Activated T-helper 2 cell treated with anti-CD3 and anti-CD28 coated beads, Interferon-gamma antibody, Interleukin-2, Interleukin-4, amounts not matched to agents 10 μg/mL and 5 μg/mL and 100 μg/mL, durations not matched to agents 14 hours and 24 hours and 36 hours (primary cell): ENCODE measurements at regions not wholly inside any gene's neighbourhood (a gene's known extent, or its start where the extent isn't known, plus 50 kb on each side); places are given as distances from the start of the nearest gene placed in this dataset.

Experiments used
- DNase-seq: peaks from one replicate; pipeline ENCODE4 v3.0.0; 2021; ENCODE audit warnings: low spot score
- H3K27ac Mint-ChIP-seq: one replicate; pipeline ENCODE4 v1.8.0; 2021; ENCODE audit warnings: mixed read lengths
- H3K27me3 Mint-ChIP-seq: one replicate; pipeline ENCODE4 v1.8.0; 2021; ENCODE audit warnings: low read depth, mixed read lengths
- H3K36me3 Mint-ChIP-seq: one replicate; pipeline ENCODE4 v1.8.0; 2021; ENCODE audit warnings: low read depth, mixed read lengths
- H3K4me1 Mint-ChIP-seq: one replicate; pipeline ENCODE4 v1.8.0; 2021; ENCODE audit warnings: low read depth, mixed read lengths
- H3K4me3 Mint-ChIP-seq: one replicate; pipeline ENCODE4 v1.8.0; 2021; ENCODE audit warnings: low read depth, mild to moderate bottlenecking, moderate library complexity, mixed read lengths
- H3K9me3 Mint-ChIP-seq: one replicate; pipeline ENCODE4 v1.8.0; 2021; ENCODE audit warnings: mixed read lengths
- intact Hi-C: fragments of 100-400 bp; cut with micrococcal nuclease; formaldehyde crosslinking; loops from one replicate; pipeline ENCODE4 v1.15.1; 2023

DNA sequence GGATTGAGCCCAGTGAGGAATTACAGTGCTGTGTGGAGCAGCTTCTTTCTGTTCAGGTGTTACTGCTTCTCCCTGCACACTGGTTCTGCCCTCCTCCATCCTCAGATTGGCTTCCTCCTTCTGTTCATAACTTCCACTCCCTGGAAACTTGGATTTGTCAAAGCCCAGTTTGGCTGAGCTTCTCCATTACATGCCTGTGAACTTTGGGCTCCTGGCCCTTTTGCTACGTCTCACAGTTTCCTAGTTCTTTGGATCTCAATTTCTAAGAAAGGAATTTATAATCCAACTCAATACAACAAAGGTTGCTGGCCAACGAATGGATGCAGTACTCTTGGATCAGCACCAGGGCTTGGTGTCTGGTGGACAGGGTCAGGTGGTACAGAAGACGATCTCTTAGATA is 318.1 kb downstream of the RPS24 start:
- H3K36me3 Mint-ChIP-seq: no peaks in the 10 kb centered on the region
- H3K27me3 Mint-ChIP-seq: peaks cover 5% of the 10 kb centered on the region
- no peaks in the 10 kb centered on the region for H3K9me3 Mint-ChIP-seq
- no peak overlapping the region for H3K4me3 Mint-ChIP-seq
- H3K27ac Mint-ChIP-seq: no peak overlapping the region
- intact Hi-C loops: no loop called here
- DNase-seq: no peak
- H3K4me1 Mint-ChIP-seq: no peaks in the 10 kb centered on the region

DNA sequence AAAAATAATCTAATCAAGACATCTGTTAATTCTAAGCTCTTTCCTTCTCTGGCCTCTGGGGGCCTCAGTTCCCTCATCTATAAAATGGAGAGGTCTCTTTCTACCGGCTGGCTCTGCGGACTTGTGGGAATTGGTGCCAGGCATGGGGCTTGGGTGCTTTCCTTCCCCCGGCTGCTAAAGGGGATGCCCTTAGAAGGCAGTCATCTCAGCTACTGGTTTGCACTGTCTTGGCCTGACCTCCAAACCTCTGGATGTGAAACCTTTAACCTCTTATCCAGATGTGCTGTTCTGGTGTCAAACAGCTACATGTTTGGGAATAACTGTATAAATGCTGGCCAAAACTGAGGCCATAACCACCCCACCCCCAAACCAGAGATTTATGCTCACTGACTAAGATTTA is 320.0 kb downstream of the RPS24 start:
- Mint-ChIP-seq H3K27me3 (peaks cover 3% of the 10 kb centered on the region), H3K4me3 (no peak overlapping the region), H3K4me1 (no peaks in the 10 kb centered on the region), H3K9me3 (no peaks in the 10 kb centered on the region), H3K36me3 (no peaks in the 10 kb centered on the region), H3K27ac (no peak overlapping the region)
- no peak for DNase-seq
- intact Hi-C loops: no loop called here

DNA sequence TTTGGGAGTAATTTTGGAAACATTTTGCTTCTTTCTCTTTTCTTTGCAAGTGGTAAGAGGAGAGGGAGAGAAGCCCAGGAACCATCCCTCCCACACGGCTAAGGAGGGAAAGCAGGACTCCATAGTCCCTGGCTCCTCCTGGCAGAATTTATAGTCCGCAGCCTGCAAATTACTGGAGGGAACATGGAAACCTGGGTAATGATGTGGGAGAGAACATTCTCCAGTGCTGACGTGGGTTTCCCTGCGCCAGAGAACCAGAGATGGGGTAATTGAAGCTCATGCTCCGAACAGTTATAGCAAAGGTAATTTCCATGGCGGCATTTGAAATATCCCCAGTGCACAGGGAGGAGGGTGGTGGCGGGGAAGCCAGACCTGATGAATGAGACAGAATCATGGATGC is 320.4 kb downstream of the RPS24 start:
- Mint-ChIP-seq H3K4me1 (no peaks in the 10 kb centered on the region), H3K4me3 (no peak overlapping the region), H3K9me3 (no peaks in the 10 kb centered on the region), H3K36me3 (no peaks in the 10 kb centered on the region), H3K27ac (no peak overlapping the region), H3K27me3 (peaks cover 3% of the 10 kb centered on the region)
- intact Hi-C loops: no loop called here
- no peak for DNase-seq

DNA sequence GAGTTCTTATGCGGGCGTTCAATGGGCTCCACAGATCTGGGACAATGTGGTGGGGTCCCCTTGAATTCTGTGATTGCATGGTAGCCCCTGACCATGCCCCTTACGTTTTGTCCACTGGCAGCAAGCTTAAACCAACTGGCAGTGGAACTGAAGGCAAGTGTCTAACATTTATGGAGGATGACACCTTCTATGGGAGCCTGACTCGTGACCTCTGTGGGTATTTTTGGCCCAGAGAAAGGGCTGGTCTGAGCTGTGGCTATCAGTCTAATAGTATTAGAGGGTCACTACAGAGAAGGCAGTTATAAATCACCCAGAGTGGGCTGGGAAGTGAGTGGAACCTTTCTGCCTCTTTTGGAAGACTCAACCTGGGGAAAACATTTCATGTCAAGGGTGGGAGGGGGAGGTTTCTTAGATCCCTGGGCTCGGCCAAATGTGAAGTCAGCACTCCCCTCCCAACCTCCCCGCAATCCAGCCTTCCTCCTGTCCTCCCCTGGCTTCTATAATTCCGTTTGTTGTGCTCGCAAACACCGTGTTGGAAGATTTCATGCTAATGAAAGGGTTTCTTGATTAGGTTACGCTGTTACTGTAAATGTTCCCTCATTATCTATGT is 322.7 kb downstream of the RPS24 start:
- H3K4me1 Mint-ChIP-seq: peaks cover 3% of the 10 kb centered on the region
- H3K4me3 Mint-ChIP-seq: no peak overlapping the region
- intact Hi-C loops: no loop called here

DNA sequence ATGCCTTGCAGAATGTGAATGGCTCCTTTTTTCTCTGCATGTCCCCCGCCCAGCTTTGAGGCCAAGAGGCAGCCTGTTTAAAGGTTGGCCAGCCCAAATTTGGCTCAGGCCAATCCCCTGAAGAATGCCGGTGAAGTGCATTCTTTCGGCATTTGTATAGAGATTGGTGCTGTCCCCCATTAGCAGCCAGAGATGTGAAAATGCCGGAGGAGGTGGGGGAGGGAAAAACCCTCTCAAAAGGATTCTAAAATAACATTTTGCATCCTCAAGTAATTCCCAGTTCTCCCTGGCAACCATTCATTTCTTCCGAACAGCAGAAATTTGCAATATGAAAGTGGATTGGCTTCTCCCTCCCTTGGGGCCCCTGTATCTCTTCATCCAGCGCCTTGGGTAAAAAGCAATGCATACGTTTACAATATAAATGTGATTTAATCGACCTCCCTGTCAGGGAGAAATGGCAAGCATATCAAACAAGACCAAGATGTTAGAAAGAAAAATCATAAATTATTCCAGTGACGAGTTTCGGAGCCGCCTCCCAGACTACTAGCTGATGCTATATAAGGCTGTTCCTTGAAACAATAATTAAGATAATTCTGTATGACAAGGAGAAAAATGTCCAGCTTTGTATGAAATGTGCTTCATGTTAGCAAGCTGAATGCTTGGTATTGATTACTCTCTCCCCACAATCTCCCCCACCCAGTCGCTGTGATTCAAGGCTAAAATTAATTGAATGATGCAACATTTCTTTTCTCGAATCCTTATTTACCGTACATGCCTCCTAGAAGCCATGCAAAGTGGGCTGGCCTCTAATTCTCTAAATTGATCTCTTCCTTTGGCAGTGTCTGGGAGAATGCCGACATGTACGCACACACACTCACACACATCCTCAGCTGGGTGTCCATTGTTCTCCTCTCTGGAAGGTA is 323.7 kb downstream of the RPS24 start:
- H3K4me1 Mint-ChIP-seq: peaks cover 11% of the 10 kb centered on the region
- H3K27ac Mint-ChIP-seq: no peak overlapping the region
- H3K4me3 Mint-ChIP-seq: no peak overlapping the region
- H3K36me3 Mint-ChIP-seq: no peaks in the 10 kb centered on the region
- intact Hi-C loops: no loop called here
- H3K9me3 Mint-ChIP-seq: no peaks in the 10 kb centered on the region
- DNase-seq: no peak
- no peaks in the 10 kb centered on the region for H3K27me3 Mint-ChIP-seq

More for the DNA sequence above, 322.7 kb downstream of the RPS24 start:
- no peak overlapping the region for H3K27ac Mint-ChIP-seq
- H3K36me3 Mint-ChIP-seq: no peaks in the 10 kb centered on the region
- no peaks in the 10 kb centered on the region for H3K9me3 Mint-ChIP-seq
- peaks cover under 1% of the 10 kb centered on the region for H3K27me3 Mint-ChIP-seq
- no peak for DNase-seq

DNA sequence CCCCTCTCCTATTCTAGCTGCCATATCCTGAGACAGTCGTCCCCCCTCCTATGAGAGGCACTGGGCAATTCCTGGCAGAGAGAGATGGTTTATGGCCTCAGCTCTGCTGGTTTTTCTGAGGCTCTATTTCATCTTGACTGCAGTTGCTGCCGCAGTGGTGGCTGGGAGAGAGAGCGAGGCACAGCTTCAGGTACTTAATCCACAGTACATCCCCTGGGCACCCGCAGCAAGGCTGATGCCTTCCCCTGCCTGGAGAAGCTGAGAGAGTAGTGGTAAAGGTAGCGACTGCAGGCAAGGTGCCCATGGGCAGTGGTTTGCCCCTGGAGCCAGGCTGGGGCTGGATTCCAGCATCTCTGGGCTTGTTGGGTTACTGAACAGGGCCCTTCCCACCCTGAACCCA is 324.7 kb downstream of the RPS24 start:
- no peak overlapping the region for H3K4me3 Mint-ChIP-seq
- no peak overlapping the region for H3K27ac Mint-ChIP-seq
- H3K27me3 Mint-ChIP-seq: no peaks in the 10 kb centered on the region
- no peaks in the 10 kb centered on the region for H3K36me3 Mint-ChIP-seq
- intact Hi-C loops: no loop called here
- DNase-seq: no peak
- no peaks in the 10 kb centered on the region for H3K9me3 Mint-ChIP-seq
- peaks cover 13% of the 10 kb centered on the region for H3K4me1 Mint-ChIP-seq

DNA sequence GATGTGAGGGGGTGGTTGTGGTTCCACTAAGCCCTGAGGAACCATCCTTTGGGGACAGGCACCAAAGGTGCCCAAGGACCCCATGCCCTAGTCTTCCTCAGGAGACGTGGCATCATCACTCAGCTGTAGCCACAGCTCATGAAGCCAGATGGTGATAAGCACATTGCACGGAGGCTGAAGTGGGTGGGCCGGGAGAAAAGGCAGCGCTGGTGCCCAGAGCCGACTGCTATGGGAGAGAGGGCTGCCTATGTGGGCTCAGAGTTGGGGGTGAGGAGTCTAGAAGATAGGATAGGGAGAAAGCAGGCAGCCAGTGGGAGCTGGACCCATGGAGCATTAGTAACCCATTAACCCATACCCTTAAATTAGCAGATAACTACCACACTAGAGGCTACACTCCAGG is 325.3 kb downstream of the RPS24 start:
- DNase-seq: no peak
- Mint-ChIP-seq H3K27me3 (no peaks in the 10 kb centered on the region), H3K36me3 (no peaks in the 10 kb centered on the region), H3K4me1 (peaks cover 13% of the 10 kb centered on the region), H3K4me3 (no peak overlapping the region), H3K9me3 (no peaks in the 10 kb centered on the region), H3K27ac (no peak overlapping the region)
- intact Hi-C loops: no loop called here

DNA sequence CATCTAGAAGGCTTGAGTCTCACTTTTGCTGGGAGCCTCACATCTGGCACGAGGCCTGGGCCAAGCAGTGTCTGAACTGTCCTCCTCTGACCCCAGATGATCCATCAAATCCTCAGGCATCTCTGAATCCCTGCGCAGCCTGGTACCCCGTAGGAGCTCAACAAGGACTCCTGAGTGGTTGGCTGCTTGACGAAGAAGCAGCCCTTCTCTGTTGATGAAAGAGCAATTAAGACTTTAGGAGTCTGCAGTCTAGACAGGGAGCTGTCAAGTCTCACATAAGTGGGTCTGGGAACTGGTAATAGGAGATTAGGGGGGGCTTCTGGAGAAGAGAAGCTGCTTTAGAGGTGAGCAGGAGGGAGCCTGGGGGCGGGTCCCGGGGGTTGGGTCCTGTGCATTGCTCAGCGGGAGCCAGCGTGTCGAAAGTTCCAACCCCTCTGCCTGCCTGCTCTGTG is 326.0 kb downstream of the RPS24 start:
- no peaks in the 10 kb centered on the region for H3K9me3 Mint-ChIP-seq
- no peak overlapping the region for H3K27ac Mint-ChIP-seq
- no peak for DNase-seq
- no peaks in the 10 kb centered on the region for H3K36me3 Mint-ChIP-seq
- H3K4me3 Mint-ChIP-seq: no peak overlapping the region
- peaks cover 13% of the 10 kb centered on the region for H3K4me1 Mint-ChIP-seq
- no peaks in the 10 kb centered on the region for H3K27me3 Mint-ChIP-seq
- intact Hi-C loops: no loop called here

DNA sequence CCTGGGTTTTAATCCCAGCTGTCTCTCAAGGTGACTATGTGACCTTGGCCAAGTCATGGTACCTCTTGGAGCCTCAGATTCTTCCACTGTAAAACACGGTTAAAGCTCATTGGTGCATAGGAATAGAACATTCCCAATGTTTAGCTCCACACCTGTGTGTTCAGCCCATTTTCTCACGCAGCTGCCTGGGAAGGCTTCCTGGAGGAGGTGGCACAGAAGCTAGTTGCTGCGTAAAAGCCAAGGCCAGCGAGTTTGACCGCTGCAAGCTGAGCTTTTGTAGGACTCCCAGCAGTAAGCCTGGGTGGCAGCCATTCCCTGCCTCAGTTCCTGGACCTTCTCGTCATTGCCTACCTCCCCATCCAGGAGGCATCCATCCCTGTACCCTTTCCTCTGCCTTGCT is 326.6 kb downstream of the RPS24 start:
- H3K27me3 Mint-ChIP-seq: no peaks in the 10 kb centered on the region
- no peak for DNase-seq
- H3K4me1 Mint-ChIP-seq: peaks cover 13% of the 10 kb centered on the region
- no peak overlapping the region for H3K27ac Mint-ChIP-seq
- no peaks in the 10 kb centered on the region for H3K36me3 Mint-ChIP-seq
- no peak overlapping the region for H3K4me3 Mint-ChIP-seq
- intact Hi-C loops: no loop called here
- H3K9me3 Mint-ChIP-seq: no peaks in the 10 kb centered on the region

DNA sequence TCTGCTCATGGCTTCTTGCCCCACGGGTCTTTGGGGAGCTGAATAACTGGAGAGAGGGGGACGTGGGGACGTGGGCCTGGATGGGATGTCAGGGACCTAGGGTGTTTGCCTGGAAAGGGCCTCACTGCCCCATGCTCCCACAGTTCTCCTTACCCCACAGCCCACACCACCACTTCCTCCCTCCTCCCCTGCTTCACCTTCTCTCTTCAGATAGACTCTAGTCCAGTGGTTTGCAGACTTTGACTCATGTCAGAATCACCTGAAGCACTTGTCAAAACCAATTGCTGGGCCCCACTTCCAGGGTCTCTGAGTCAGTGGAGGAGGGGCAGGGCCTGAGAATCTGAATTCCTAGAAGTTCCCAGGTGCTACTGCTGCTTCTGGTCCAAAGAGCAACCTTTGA is 327.4 kb downstream of the RPS24 start:
- Mint-ChIP-seq H3K4me3 (no peak overlapping the region), H3K9me3 (no peaks in the 10 kb centered on the region), H3K27ac (peak overlapping the region; percentile 10), H3K27me3 (no peaks in the 10 kb centered on the region), H3K36me3 (no peaks in the 10 kb centered on the region), H3K4me1 (peaks cover 13% of the 10 kb centered on the region)
- intact Hi-C loops: no loop called here
- no peak for DNase-seq

DNA sequence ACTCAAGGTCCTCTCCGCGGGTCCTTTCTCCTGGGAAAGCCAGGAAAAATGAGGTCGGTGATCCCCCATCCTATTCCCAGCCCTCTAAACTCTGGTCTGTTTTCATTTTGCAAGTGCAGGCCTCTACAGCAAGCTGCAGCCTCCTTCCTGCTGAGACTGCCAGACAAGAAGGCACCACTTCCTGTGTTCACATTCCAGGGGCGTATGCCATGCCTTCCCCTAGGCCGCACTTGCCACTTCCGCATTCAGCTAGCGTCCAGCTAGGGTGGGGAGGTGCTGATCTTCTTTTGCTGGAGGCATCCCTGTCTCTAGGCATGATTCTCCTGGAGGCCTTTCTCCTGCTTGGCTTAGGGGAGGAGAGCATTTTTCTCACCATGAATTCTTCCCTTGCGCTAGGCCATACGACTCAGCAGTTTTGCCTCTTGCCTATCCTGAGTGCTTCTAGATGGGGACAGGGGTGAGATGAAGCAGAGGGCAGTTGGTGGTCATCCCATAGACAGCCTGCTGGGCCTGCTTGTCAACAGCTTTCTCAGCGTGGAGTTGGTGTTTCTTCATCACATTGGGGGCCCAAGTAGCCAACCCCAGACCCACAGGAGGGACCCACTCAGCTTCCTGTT is 328.9 kb downstream of the RPS24 start:
- Mint-ChIP-seq H3K27me3 (no peaks in the 10 kb centered on the region), H3K9me3 (no peaks in the 10 kb centered on the region), H3K4me3 (no peak overlapping the region), H3K4me1 (peaks cover 13% of the 10 kb centered on the region), H3K27ac (peak overlapping the region; percentile 18), H3K36me3 (no peaks in the 10 kb centered on the region)
- DNase-seq: no peak
- intact Hi-C loops: no loop called here

DNA sequence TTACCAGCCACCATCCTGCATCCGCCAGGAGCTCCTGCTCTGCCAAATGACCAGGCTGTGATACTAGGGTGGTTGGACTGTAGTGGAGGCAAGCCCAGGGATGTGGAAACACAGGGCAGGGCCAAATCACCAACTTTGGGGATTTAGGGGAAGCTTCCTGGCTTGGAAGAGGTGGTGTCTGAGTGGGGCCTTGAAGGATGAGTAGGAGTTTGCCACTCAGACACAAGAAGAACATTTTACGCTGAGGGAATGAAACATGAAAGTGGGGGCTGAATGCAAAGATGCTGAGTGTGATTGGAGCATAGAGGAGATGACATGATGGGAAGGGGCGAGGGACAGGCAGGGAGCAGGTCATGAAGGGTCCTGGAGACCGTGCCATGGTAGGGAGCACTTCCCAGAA is 329.5 kb downstream of the RPS24 start:
- intact Hi-C loops: no loop called here
- H3K27ac Mint-ChIP-seq: no peak overlapping the region
- peaks cover 13% of the 10 kb centered on the region for H3K4me1 Mint-ChIP-seq
- no peaks in the 10 kb centered on the region for H3K36me3 Mint-ChIP-seq
- no peak overlapping the region for H3K4me3 Mint-ChIP-seq
- no peaks in the 10 kb centered on the region for H3K9me3 Mint-ChIP-seq
- no peaks in the 10 kb centered on the region for H3K27me3 Mint-ChIP-seq
- no peak for DNase-seq

DNA sequence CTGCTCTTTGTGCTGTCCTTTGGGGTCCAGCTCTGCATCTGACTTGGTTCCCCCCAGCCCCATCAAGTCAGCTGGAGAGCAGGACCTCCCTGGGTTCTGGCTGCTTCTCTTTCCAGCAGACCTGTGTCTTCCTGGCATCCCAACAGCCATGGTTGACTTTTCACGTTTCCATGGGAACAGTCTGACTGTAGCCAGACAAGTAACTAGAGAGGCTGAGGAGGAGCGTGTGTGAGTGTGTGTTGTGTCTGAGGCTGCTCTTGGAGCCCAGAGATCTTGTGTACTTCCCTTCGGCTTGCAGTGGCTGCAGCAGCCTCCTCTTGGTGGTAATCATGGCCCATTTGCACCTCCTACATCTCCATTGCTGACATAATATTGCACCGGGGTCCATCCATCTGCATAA is 332.0 kb downstream of the RPS24 start:
- peaks cover 13% of the 10 kb centered on the region for H3K4me1 Mint-ChIP-seq
- no peaks in the 10 kb centered on the region for H3K36me3 Mint-ChIP-seq
- no peaks in the 10 kb centered on the region for H3K9me3 Mint-ChIP-seq
- H3K27me3 Mint-ChIP-seq: no peaks in the 10 kb centered on the region
- H3K4me3 Mint-ChIP-seq: no peak overlapping the region
- intact Hi-C loops: no loop called here
- H3K27ac Mint-ChIP-seq: no peak overlapping the region
- no peak for DNase-seq
